ENCODE measurements at regions not wholly inside any gene's neighbourhood (a gene's known extent, or its start where the extent isn't known, plus 50 kb on each side); places are given as distances from the start of the nearest gene placed in this dataset.

GRCh38 chr9:119761812-119762211, 392.6 kb upstream of the BRINP1 start:
- H3K23ac ChIP-seq (ENCODE audit: low read length in 2 of 2), result no peak overlapping the region
- no peaks in the 10 kb centered on the region for H3K9me3 ChIP-seq (ENCODE audit: control insufficient read depth, low read length)
- H3K4me2 ChIP-seq (ENCODE audit: low read length, poor library complexity, severe bottlenecking), result no peak overlapping the region
- no peaks in the 10 kb centered on the region for H3K79me1 ChIP-seq (replicated peaks; ENCODE audit: low read length, poor library complexity, severe bottlenecking)
- H2BK12ac ChIP-seq (ENCODE audit: low read length in 2 of 2), result no peak overlapping the region
- H3K27ac ChIP-seq (ENCODE audit: low read length, poor library complexity, severe bottlenecking), result no peak overlapping the region
- no peak overlapping the region for H3K4me3 ChIP-seq (ENCODE audit: insufficient read depth in 1 of 2, low read depth in 1 of 2, low read length in 2 of 2)
- H2BK15ac ChIP-seq (ENCODE audit: low read depth, poor library complexity, severe bottlenecking), result no peak overlapping the region
- H3K4ac ChIP-seq (ENCODE audit: low read depth in 1 of 2, low read length in 2 of 2), result no peak overlapping the region
- H3K14ac ChIP-seq (ENCODE audit: low read length in 2 of 2), result no peak overlapping the region
- no peak overlapping the region for H4K91ac ChIP-seq (ENCODE audit: low read length)
- 71% methylated on average over 2 of the region's 2 CpGs for WGBS
- no peak overlapping the region for H4K8ac ChIP-seq (ENCODE audit: low read length)
- H3K18ac ChIP-seq (ENCODE audit: low read depth in 1 of 2, low read length in 2 of 2), result no peak overlapping the region
- no peaks in the 10 kb centered on the region for H3K27me3 ChIP-seq (ENCODE audit: control insufficient read depth in 1 of 2, insufficient read depth in 1 of 2, low read length in 2 of 2)
- H3K4me1 ChIP-seq (ENCODE audit: control insufficient read depth, insufficient read depth, low read depth, low read length), result no peaks in the 10 kb centered on the region
- H3K9ac ChIP-seq (ENCODE audit: low read length), result no peak overlapping the region
- H2AFZ ChIP-seq (ENCODE audit: low read depth, low read length), result no peak overlapping the region
- H2AK5ac ChIP-seq (ENCODE audit: low read length, severe bottlenecking), result no peak overlapping the region
- DNase-seq, result no peak
- no peak overlapping the region for H2BK5ac ChIP-seq (ENCODE audit: low read depth, low read length, poor library complexity, severe bottlenecking)
- H2BK120ac ChIP-seq (ENCODE audit: low read depth, low read length), result no peak overlapping the region
- H3K36me3 ChIP-seq (ENCODE audit: control insufficient read depth in 1 of 2, insufficient read depth in 2 of 2, low read depth in 1 of 2, low read length in 2 of 2), result no peaks in the 10 kb centered on the region

GRCh38 chr9:119758990-119759389, 389.8 kb upstream of the BRINP1 start:
- Histone ChIP-seq H3K4me3 (ENCODE audit: insufficient read depth in 1 of 2, low read depth in 1 of 2, low read length in 2 of 2) (no peak overlapping the region), H4K8ac (ENCODE audit: low read length) (no peak overlapping the region), H3K18ac (ENCODE audit: low read depth in 1 of 2, low read length in 2 of 2) (no peak overlapping the region), H3K36me3 (ENCODE audit: control insufficient read depth in 1 of 2, insufficient read depth in 2 of 2, low read depth in 1 of 2, low read length in 2 of 2) (no peaks in the 10 kb centered on the region), H3K4ac (ENCODE audit: low read depth in 1 of 2, low read length in 2 of 2) (no peak overlapping the region), H3K27me3 (ENCODE audit: control insufficient read depth in 1 of 2, insufficient read depth in 1 of 2, low read length in 2 of 2) (no peaks in the 10 kb centered on the region), H2AK5ac (ENCODE audit: low read length, severe bottlenecking) (no peak overlapping the region), H3K79me1 (replicated peaks; ENCODE audit: low read length, poor library complexity, severe bottlenecking) (no peaks in the 10 kb centered on the region), H3K4me1 (ENCODE audit: control insufficient read depth, insufficient read depth, low read depth, low read length) (no peaks in the 10 kb centered on the region), H3K23ac (ENCODE audit: low read length in 2 of 2) (no peak overlapping the region), H4K91ac (ENCODE audit: low read length) (no peak overlapping the region), H2BK12ac (ENCODE audit: low read length in 2 of 2) (no peak overlapping the region), H2BK120ac (ENCODE audit: low read depth, low read length) (no peak overlapping the region), H2BK15ac (ENCODE audit: low read depth, poor library complexity, severe bottlenecking) (no peak overlapping the region), H3K9ac (ENCODE audit: low read length) (no peak overlapping the region), H3K14ac (ENCODE audit: low read length in 2 of 2) (no peak overlapping the region), H2AFZ (ENCODE audit: low read depth, low read length) (no peak overlapping the region), H3K9me3 (ENCODE audit: control insufficient read depth, low read length) (no peaks in the 10 kb centered on the region), H3K27ac (ENCODE audit: low read length, poor library complexity, severe bottlenecking) (no peak overlapping the region), H2BK5ac (ENCODE audit: low read depth, low read length, poor library complexity, severe bottlenecking) (no peak overlapping the region), H3K4me2 (ENCODE audit: low read length, poor library complexity, severe bottlenecking) (no peak overlapping the region)
- DNase-seq, result no peak
- WGBS, result 70% methylated on average over 3 of the region's 5 CpGs

- Histone ChIP-seq H3K27ac (ENCODE audit: low read length, poor library complexity, severe bottlenecking) (no peak overlapping the region), H2AK5ac (ENCODE audit: low read length, severe bottlenecking) (no peak overlapping the region), H4K91ac (ENCODE audit: low read length) (no peak overlapping the region), H2BK12ac (ENCODE audit: low read length in 2 of 2) (no peak overlapping the region), H3K4me3 (ENCODE audit: insufficient read depth in 1 of 2, low read depth in 1 of 2, low read length in 2 of 2) (no peak overlapping the region), H3K9ac (ENCODE audit: low read length) (no peak overlapping the region), H3K23ac (ENCODE audit: low read length in 2 of 2) (no peak overlapping the region), H3K27me3 (ENCODE audit: control insufficient read depth in 1 of 2, insufficient read depth in 1 of 2, low read length in 2 of 2) (no peaks in the 10 kb centered on the region), H3K18ac (ENCODE audit: low read depth in 1 of 2, low read length in 2 of 2) (no peak overlapping the region), H3K9me3 (ENCODE audit: control insufficient read depth, low read length) (no peaks in the 10 kb centered on the region), H3K4ac (ENCODE audit: low read depth in 1 of 2, low read length in 2 of 2) (no peak overlapping the region), H3K14ac (ENCODE audit: low read length in 2 of 2) (no peak overlapping the region), H2BK5ac (ENCODE audit: low read depth, low read length, poor library complexity, severe bottlenecking) (no peak overlapping the region), H3K4me1 (ENCODE audit: control insufficient read depth, insufficient read depth, low read depth, low read length) (no peaks in the 10 kb centered on the region), H2AFZ (ENCODE audit: low read depth, low read length) (no peak overlapping the region), H4K8ac (ENCODE audit: low read length) (no peak overlapping the region), H3K79me1 (replicated peaks; ENCODE audit: low read length, poor library complexity, severe bottlenecking) (no peaks in the 10 kb centered on the region), H2BK15ac (ENCODE audit: low read depth, poor library complexity, severe bottlenecking) (no peak overlapping the region), H2BK120ac (ENCODE audit: low read depth, low read length) (no peak overlapping the region), H3K4me2 (ENCODE audit: low read length, poor library complexity, severe bottlenecking) (no peak overlapping the region), H3K36me3 (ENCODE audit: control insufficient read depth in 1 of 2, insufficient read depth in 2 of 2, low read depth in 1 of 2, low read length in 2 of 2) (no peaks in the 10 kb centered on the region)
- DNase-seq, result no peak
- WGBS, result 87% methylated on average over 2 of the region's 3 CpGs
These were observed 389.0 kb upstream of the BRINP1 start for GRCh38 chr9:119758241-119758640.

GRCh38 chr9:119739476-119739875, 370.2 kb upstream of the BRINP1 start:
- DNase-seq, result no peak
- WGBS, result no CpG with 5 or more reads among the region's 2 CpGs
- no peaks in the 10 kb centered on the region for H3K79me1 ChIP-seq (replicated peaks; ENCODE audit: low read length, poor library complexity, severe bottlenecking)

More at GRCh38 chr9:119739476-119739875, 370.2 kb upstream of the BRINP1 start:
- Histone ChIP-seq H3K4me2 (ENCODE audit: low read length, poor library complexity, severe bottlenecking) (no peak overlapping the region), H3K4me1 (ENCODE audit: control insufficient read depth, insufficient read depth, low read depth, low read length) (no peaks in the 10 kb centered on the region), H3K4me3 (ENCODE audit: insufficient read depth in 1 of 2, low read depth in 1 of 2, low read length in 2 of 2) (no peak overlapping the region), H3K14ac (ENCODE audit: low read length in 2 of 2) (no peak overlapping the region), H3K4ac (ENCODE audit: low read depth in 1 of 2, low read length in 2 of 2) (no peak overlapping the region), H4K8ac (ENCODE audit: low read length) (no peak overlapping the region), H3K27me3 (ENCODE audit: control insufficient read depth in 1 of 2, insufficient read depth in 1 of 2, low read length in 2 of 2) (no peaks in the 10 kb centered on the region), H2AK5ac (ENCODE audit: low read length, severe bottlenecking) (no peak overlapping the region), H3K23ac (ENCODE audit: low read length in 2 of 2) (no peak overlapping the region), H2BK12ac (ENCODE audit: low read length in 2 of 2) (no peak overlapping the region), H3K9ac (ENCODE audit: low read length) (no peak overlapping the region), H3K18ac (ENCODE audit: low read depth in 1 of 2, low read length in 2 of 2) (no peak overlapping the region), H2BK120ac (ENCODE audit: low read depth, low read length) (no peak overlapping the region), H3K27ac (ENCODE audit: low read length, poor library complexity, severe bottlenecking) (no peak overlapping the region), H3K9me3 (ENCODE audit: control insufficient read depth, low read length) (peaks cover 3% of the 10 kb centered on the region), H3K36me3 (ENCODE audit: control insufficient read depth in 1 of 2, insufficient read depth in 2 of 2, low read depth in 1 of 2, low read length in 2 of 2) (no peaks in the 10 kb centered on the region), H2BK5ac (ENCODE audit: low read depth, low read length, poor library complexity, severe bottlenecking) (no peak overlapping the region), H2BK15ac (ENCODE audit: low read depth, poor library complexity, severe bottlenecking) (no peak overlapping the region), H2AFZ (ENCODE audit: low read depth, low read length) (no peak overlapping the region), H4K91ac (ENCODE audit: low read length) (no peak overlapping the region)

Measured in mesenchymal stem cell (in vitro differentiated cells and primary cell).